ENCODE measurements at regions not wholly inside any gene's neighbourhood (a gene's known extent, or its start where the extent isn't known, plus 50 kb on each side); places are given as distances from the start of the nearest gene placed in this dataset.

- Histone ChIP-seq H3K9me3 (ENCODE audit: low read length) (no peaks in the 10 kb centered on the region), H3K36me3 (replicated peaks in 1 of 2; ENCODE audit: control insufficient read depth in 1 of 2, insufficient read depth in 2 of 2, low read length in 2 of 2) (no peaks in the 10 kb centered on the region), H3K4me1 (ENCODE audit: insufficient read depth, low read length) (no peaks in the 10 kb centered on the region), H3K4me3 (replicated peaks in 1 of 3; ENCODE audit: insufficient read depth in 1 of 3, low read depth in 2 of 3, low read length in 3 of 3) (no peak overlapping the region), H4K20me1 (ENCODE audit: insufficient read depth, low read length) (no peaks in the 10 kb centered on the region), H3K27ac (ENCODE audit: extremely low read length, insufficient read depth, low read length) (no peak overlapping the region), H3K27me3 (ENCODE audit: control insufficient read depth in 1 of 2, insufficient read depth in 2 of 2, low read length in 2 of 2) (no peaks in the 10 kb centered on the region), H3K4me2 (ENCODE audit: low read depth, low read length) (no peak overlapping the region), H3K79me2 (ENCODE audit: insufficient read depth, low read length) (no peaks in the 10 kb centered on the region), H3K9ac (ENCODE audit: insufficient read depth, low read depth, low read length) (no peak overlapping the region), H2AFZ (ENCODE audit: low read length) (no peak overlapping the region)
- CTCF ChIA-PET (ENCODE audit: low intra/inter-chr PET ratio, low total read pairs): no interaction called here
- TF ChIP-seq ZFYVE20 (CRISPR knock-in tag; IDR thresholded peaks at IDR 0.05; ENCODE audit: borderline replicate concordance, low read depth) (no peak), ZMAT5 (CRISPR knock-in tag; IDR thresholded peaks at IDR 0.05; ENCODE audit: borderline replicate concordance, low read depth) (no peak), HIVEP1 (CRISPR knock-in tag; IDR thresholded peaks at IDR 0.05) (no peak), GABPA (IDR thresholded peaks at IDR 0.05; ENCODE audit: low read depth, low read length) (no peak), GABPA (CRISPR knock-in tag; IDR thresholded peaks at IDR 0.05; ENCODE audit: low read depth) (no peak), CREB3 (CRISPR knock-in tag; IDR thresholded peaks at IDR 0.05) (no peak), EZH2 (conservative IDR thresholded peaks at IDR 0.05; ENCODE audit: low read depth, low read length) (no peak), ZNF496 (CRISPR knock-in tag; IDR thresholded peaks at IDR 0.05; ENCODE audit: insufficient replicate concordance) (no peak), MED13 (CRISPR knock-in tag; IDR thresholded peaks at IDR 0.05) (no peak), ZSCAN22 (CRISPR knock-in tag; IDR thresholded peaks at IDR 0.05) (no peak), MEIS2 (CRISPR knock-in tag; IDR thresholded peaks at IDR 0.05) (no peak), GLMP (CRISPR knock-in tag; IDR thresholded peaks at IDR 0.05; ENCODE audit: borderline replicate concordance) (no peak), NCOR1 (IDR thresholded peaks at IDR 0.05; ENCODE audit: borderline replicate concordance, low read length) (no peak), WIZ (CRISPR knock-in tag; IDR thresholded peaks at IDR 0.05) (no peak), TAF1 (CRISPR knock-in tag; IDR thresholded peaks at IDR 0.05) (no peak), ZNF17 (CRISPR knock-in tag; IDR thresholded peaks at IDR 0.05) (no peak), ELF4 (CRISPR knock-in tag; IDR thresholded peaks at IDR 0.05; ENCODE audit: borderline replicate concordance) (no peak), U2AF1 (optimal IDR thresholded peaks at IDR 0.05; ENCODE audit: low read depth, low read length) (no peak), ZNF619 (CRISPR knock-in tag; IDR thresholded peaks at IDR 0.05) (no peak), ZNF761 (CRISPR knock-in tag; conservative IDR thresholded peaks at IDR 0.05) (no peak), ZNF468 (CRISPR knock-in tag; IDR thresholded peaks at IDR 0.05) (no peak)
- intact Hi-C loops (cut with micrococcal nuclease; ENCODE audit: unreplicated experiment): no loop called here
- DNase-seq (ENCODE audit: low spot score) (no peak), ATAC-seq (no peak), FAIRE-seq (no peak)
- POLR2A ChIA-PET: no interaction called here
- in situ Hi-C loops (cut with HindIII; ENCODE audit: extremely low pct_ligation_motif_present, low pct_unique_long_range_greater_than_20kb): no loop called here
- WGBS (ENCODE audit: low lambda C conversion rate): 0% methylated on average over 2 of the region's 2 CpGs
- no TSS peak for BruUV-seq (replicated peaks)
Measured at GRCh38 chr10:89963451-89964102, 262.2 kb downstream of the KIF20B start.

Data from HepG2 (cell line).